ENCODE measurements at regions not wholly inside any gene's neighbourhood (a gene's known extent, or its start where the extent isn't known, plus 50 kb on each side); places are given as distances from the start of the nearest gene placed in this dataset.

- no peak overlapping the region for H3K4me3 ChIP-seq (ENCODE audit: low read depth, low read length)
- no peak for TF ChIP-seq CTCF (IDR thresholded peaks at IDR 0.05; ENCODE audit: low read depth, low read length)
- in situ Hi-C loops (cut with HindIII; ENCODE audit: low sequenced_read_pairs), result no loop called here
- DNase-seq (ENCODE audit: low read depth, low spot score), result no peak
These were observed 1227.7 kb downstream of the EFNB2 start for GRCh38 chr13:105307776-105308175.

GRCh38 chr13:105297839-105298238 lies 1237.6 kb downstream of the EFNB2 start:
- in situ Hi-C loops (cut with HindIII; ENCODE audit: low sequenced_read_pairs), result no loop called here
- no peak for DNase-seq (ENCODE audit: low read depth, low spot score)
- no peak overlapping the region for H3K4me3 ChIP-seq (ENCODE audit: low read depth, low read length)
- no peak for TF ChIP-seq CTCF (IDR thresholded peaks at IDR 0.05; ENCODE audit: low read depth, low read length)

- no peak for TF ChIP-seq CTCF (IDR thresholded peaks at IDR 0.05; ENCODE audit: low read depth, low read length)
- no peak for DNase-seq (ENCODE audit: low read depth, low spot score)
- H3K4me3 ChIP-seq (ENCODE audit: low read depth, low read length), result no peak overlapping the region
- in situ Hi-C loops (cut with HindIII; ENCODE audit: low sequenced_read_pairs), result no loop called here
These were observed 1243.5 kb downstream of the EFNB2 start for GRCh38 chr13:105291987-105292386.

- no peak for DNase-seq (ENCODE audit: low read depth, low spot score)
- TF ChIP-seq CTCF (IDR thresholded peaks at IDR 0.05; ENCODE audit: low read depth, low read length), result no peak
- in situ Hi-C loops (cut with HindIII; ENCODE audit: low sequenced_read_pairs), result no loop called here
- H3K4me3 ChIP-seq (ENCODE audit: low read depth, low read length), result no peak overlapping the region
These were observed 1244.9 kb downstream of the EFNB2 start for GRCh38 chr13:105290596-105290995.

- in situ Hi-C loops (cut with HindIII; ENCODE audit: low sequenced_read_pairs), result no loop called here
- no peak for TF ChIP-seq CTCF (IDR thresholded peaks at IDR 0.05; ENCODE audit: low read depth, low read length)
- H3K4me3 ChIP-seq (ENCODE audit: low read depth, low read length), result no peak overlapping the region
- no peak for DNase-seq (ENCODE audit: low read depth, low spot score)
These were observed 1249.9 kb downstream of the EFNB2 start for GRCh38 chr13:105285526-105285925.

- H3K4me3 ChIP-seq (ENCODE audit: low read depth, low read length), result no peak overlapping the region
- in situ Hi-C loops (cut with HindIII; ENCODE audit: low sequenced_read_pairs), result no loop called here
- no peak for DNase-seq (ENCODE audit: low read depth, low spot score)
- no peak for TF ChIP-seq CTCF (IDR thresholded peaks at IDR 0.05; ENCODE audit: low read depth, low read length)
These were observed 1252.8 kb downstream of the EFNB2 start for GRCh38 chr13:105282406-105283285.

Measured in astrocyte of the spinal cord (primary cell).